ENCODE measurements at regions not wholly inside any gene's neighbourhood (a gene's known extent, or its start where the extent isn't known, plus 50 kb on each side); places are given as distances from the start of the nearest gene placed in this dataset.
A peak's percentile ranks its signal among the peaks of the same experiment; 100 is the strongest.

DNA sequence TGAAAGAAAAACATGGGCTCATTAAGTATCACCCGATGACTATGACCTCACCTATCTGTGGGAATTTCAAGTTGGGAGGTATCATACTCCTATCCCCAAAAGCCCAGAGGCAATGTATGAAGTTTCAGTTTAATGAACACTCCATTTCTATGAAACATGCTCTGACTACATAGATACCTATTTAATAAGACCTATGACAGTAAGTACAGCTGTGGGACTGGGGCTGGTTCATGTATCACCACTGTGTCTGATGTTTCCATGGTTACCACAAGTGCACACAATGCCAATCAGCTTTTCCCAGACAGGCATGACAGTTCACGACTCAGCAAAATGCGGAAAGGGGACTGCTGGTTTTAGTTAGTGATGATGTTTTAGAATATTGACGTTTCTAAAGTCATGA lies 167.7 kb downstream of the SIPA1L2 start:
- DNase-seq, result no peak
- ATAC-seq, result peak; percentile 20
- intact Hi-C loops (cut with micrococcal nuclease), result no loop called here

DNA sequence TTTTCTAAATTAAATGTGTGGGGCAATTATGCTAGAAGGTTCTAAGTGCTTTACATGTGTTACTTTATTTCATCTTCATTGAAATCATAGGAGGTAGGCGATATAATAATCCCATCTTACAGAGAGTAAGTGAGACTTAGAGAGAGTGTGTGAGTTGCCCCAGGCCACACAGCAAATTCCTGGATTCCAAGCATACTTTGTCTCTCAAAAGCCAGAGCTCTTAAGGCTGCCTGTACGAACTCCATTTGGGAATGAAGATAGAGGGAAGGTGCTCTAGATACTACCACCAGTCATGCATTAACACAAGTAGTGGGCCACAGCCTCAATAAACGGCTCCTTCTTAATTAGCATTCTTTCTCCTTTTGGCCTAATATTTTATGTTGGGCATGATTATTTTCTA lies 170.1 kb downstream of the SIPA1L2 start:
- DNase-seq, result no peak
- intact Hi-C loops (cut with micrococcal nuclease), result no loop called here
- ATAC-seq, result no peak

GRCh38 chr1:232459087-232459486 lies 170.8 kb downstream of the SIPA1L2 start:
- DNase-seq, result no peak
- ATAC-seq, result no peak
- intact Hi-C loops (cut with micrococcal nuclease), result no loop called here

GRCh38 chr1:232457595-232457994 lies 172.3 kb downstream of the SIPA1L2 start:
- ATAC-seq (peak; percentile 34), DNase-seq (no peak)
- intact Hi-C loops (cut with micrococcal nuclease), result no loop called here

DNA sequence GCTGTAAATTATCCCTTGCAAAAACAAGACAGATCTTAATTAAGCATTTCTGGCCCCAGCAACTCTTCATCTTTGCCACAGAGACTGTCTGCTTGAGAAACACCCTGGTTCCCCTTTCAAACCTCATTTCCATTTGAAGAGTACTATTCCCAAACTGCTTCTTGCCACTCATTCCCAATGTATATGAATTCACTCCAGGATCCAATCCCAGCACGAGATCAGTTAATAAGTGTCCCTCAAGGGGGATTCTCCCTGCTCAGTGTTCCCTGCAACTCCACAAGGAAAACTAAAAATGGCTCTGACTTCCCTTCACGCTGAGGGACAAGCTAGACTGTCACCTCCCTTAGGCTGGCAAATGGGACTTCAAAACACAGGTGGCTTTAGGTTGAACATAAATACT lies 173.2 kb downstream of the SIPA1L2 start:
- no peak for DNase-seq
- intact Hi-C loops (cut with micrococcal nuclease), result no loop called here
- ATAC-seq, result peak; percentile 22

GRCh38 chr1:232454227-232454886 lies 175.6 kb downstream of the SIPA1L2 start:
- ATAC-seq (no peak), DNase-seq (no peak)
- intact Hi-C loops (cut with micrococcal nuclease), result no loop called here

- no peak for DNase-seq
- ATAC-seq, result no peak
- intact Hi-C loops (cut with micrococcal nuclease), result no loop called here
Observed at GRCh38 chr1:232452736-232453440, 177.0 kb downstream of the SIPA1L2 start.

GRCh38 chr1:232452117-232452516 lies 177.8 kb downstream of the SIPA1L2 start:
- DNase-seq (no peak), ATAC-seq (peak; percentile 74)
- intact Hi-C loops (cut with micrococcal nuclease), result no loop called here

GRCh38 chr1:232451506-232451905 lies 178.4 kb downstream of the SIPA1L2 start:
- intact Hi-C loops (cut with micrococcal nuclease), result no loop called here
- ATAC-seq (no peak), DNase-seq (no peak)

DNA sequence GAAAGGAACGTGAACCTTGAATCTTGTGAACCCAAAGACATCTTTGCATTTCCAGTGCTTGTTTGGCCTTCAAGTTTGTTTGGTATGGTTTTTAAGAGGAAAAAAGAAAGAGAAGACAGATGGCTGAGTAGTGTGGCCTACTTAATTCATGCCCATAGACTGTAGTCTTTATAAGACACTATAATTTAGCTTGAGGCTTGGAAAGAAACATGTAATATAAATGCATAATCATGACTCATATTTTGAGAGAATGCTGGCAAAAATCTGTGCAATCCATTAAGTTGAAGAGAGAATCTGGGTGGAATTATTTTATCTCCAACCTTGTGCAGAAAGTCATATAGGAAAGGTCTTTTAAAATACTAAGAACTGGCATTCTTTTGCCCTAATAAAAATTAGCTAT lies 179.3 kb downstream of the SIPA1L2 start:
- intact Hi-C loops (cut with micrococcal nuclease), result no loop called here
- DNase-seq, result no peak
- no peak for ATAC-seq

- DNase-seq (no peak), ATAC-seq (no peak)
- intact Hi-C loops (cut with micrococcal nuclease), result no loop called here
Observed at GRCh38 chr1:232447125-232447524, 182.8 kb downstream of the SIPA1L2 start.

DNA sequence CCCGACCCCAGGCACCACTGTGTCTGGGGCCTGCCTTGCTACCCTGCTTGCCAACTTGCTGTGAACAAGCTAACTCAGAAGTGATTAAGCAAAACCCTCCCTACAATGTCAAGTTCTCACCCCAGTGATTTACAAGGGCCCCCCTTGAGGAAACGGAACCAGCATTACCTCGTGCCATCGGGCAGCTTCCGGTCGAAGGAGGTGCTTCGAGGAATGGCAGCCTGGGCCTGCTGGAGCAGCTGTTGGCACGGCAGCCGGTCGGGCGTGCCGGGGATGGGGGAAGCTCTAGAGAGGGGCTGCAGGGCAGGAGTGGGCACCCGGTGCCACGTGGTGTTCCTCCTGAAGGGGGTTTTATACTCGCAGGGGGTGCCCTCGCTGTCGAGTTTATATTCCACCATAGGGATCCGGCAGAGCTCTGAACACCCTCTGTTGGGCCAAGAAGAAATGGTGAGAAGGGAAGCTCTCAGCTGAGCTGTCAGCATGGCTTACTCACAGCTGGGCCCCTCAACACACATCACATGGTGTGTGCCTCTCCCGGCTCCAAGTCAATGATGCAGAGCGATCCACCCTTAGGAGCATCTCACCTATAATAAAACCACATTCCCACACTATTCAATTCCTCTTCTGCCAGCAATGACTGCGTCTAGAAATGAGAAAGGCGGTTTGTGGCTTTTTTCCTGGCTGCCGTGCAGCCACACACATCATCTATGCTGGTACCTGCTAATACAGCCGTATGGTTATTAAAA lies 184.4 kb downstream of the SIPA1L2 start:
- DNase-seq, result no peak
- intact Hi-C loops (cut with micrococcal nuclease), result no loop called here
- ATAC-seq, result peak; percentile 71

GRCh38 chr1:232443372-232443771 lies 186.6 kb downstream of the SIPA1L2 start:
- ATAC-seq, result no peak
- intact Hi-C loops (cut with micrococcal nuclease), result no loop called here
- no peak for DNase-seq

DNA sequence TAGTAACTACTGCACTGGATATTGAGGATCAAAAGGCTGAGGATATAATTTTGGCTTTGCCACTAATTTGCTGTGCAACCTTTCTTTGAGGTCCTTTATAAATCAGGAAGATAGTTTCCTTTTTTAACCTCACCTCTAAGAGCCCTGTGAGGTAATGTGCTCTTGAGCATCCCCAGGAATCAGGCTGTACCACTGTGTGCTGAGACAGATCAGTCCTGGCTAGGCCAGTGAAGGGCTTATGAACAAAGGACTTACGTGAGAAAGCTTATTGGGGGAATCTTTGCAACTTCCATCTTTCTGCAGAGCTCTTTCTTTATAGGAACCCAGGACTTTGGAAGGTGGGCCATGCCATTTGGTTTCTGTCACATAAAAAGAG lies 188.9 kb downstream of the SIPA1L2 start:
- no peak for ATAC-seq
- DNase-seq, result no peak
- intact Hi-C loops (cut with micrococcal nuclease), result no loop called here

- intact Hi-C loops (cut with micrococcal nuclease), result no loop called here
- DNase-seq (no peak), ATAC-seq (no peak)
Observed at GRCh38 chr1:232440325-232441035, 189.5 kb downstream of the SIPA1L2 start.

GRCh38 chr1:232439011-232439410 lies 190.9 kb downstream of the SIPA1L2 start:
- no peak for ATAC-seq
- intact Hi-C loops (cut with micrococcal nuclease), result loop anchor here (10.0 kb wide), 1 partner anchor 186 kb away; no protein-coding TSS in a partner anchor

GRCh38 chr1:232438476-232438875 lies 191.5 kb downstream of the SIPA1L2 start:
- DNase-seq (no peak), ATAC-seq (no peak)

More at GRCh38 chr1:232439011-232439410, 190.9 kb downstream of the SIPA1L2 start:
- no peak for DNase-seq

GRCh38 chr1:232437510-232437909 lies 192.4 kb downstream of the SIPA1L2 start:
- DNase-seq, result no peak
- intact Hi-C loops (cut with micrococcal nuclease), result loop anchor here (10.0 kb wide), 1 partner anchor 187 kb away; no protein-coding TSS in a partner anchor
- no peak for ATAC-seq

More at GRCh38 chr1:232438476-232438875, 191.5 kb downstream of the SIPA1L2 start:
- intact Hi-C loops (cut with micrococcal nuclease), result loop anchor here (10.0 kb wide), 1 partner anchor 186 kb away; no protein-coding TSS in a partner anchor

- DNase-seq (peak; percentile 50), ATAC-seq (peak; percentile 41)
- intact Hi-C loops (cut with micrococcal nuclease), result loop anchor here (10.0 kb wide), 1 partner anchor 189 kb away; no protein-coding TSS in a partner anchor
Observed at GRCh38 chr1:232435729-232436128, 194.2 kb downstream of the SIPA1L2 start.

Data from left ventricle myocardium superior (tissue), 1 donor.